DMS79 treated with DMSO at 0.1 percent for 48 hours (cell line): ENCODE measurements at regions not wholly inside any gene's neighbourhood (a gene's known extent, or its start where the extent isn't known, plus 50 kb on each side); places are given as distances from the start of the nearest gene placed in this dataset.
A peak's percentile ranks its signal among the peaks of the same experiment; 100 is the strongest.

Experiments
- DNase-seq: peaks from one replicate; lab custom pipeline; 2025; lab: John Stamatoyannopoulos, UW

DNA sequence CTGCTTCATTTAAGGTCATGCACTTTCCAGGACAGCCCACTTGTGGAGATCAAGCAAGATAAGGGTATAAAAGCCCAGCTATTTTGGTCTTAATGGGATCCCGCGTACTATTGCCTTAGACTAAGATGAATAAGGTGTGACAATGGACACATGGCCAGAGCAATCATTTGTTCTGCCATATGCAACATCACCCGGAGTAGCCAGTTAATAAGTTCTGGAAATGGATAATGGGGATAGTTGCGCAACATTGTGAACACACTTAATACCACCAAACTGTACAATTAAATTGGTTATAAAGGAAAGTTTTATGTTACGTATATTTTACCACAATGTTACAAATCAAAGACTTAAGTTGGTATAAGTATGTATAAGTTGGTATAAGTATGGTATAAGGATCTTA, 674.5 kb downstream of the HDGFL1 start:
- DNase-seq = no peak

DNA sequence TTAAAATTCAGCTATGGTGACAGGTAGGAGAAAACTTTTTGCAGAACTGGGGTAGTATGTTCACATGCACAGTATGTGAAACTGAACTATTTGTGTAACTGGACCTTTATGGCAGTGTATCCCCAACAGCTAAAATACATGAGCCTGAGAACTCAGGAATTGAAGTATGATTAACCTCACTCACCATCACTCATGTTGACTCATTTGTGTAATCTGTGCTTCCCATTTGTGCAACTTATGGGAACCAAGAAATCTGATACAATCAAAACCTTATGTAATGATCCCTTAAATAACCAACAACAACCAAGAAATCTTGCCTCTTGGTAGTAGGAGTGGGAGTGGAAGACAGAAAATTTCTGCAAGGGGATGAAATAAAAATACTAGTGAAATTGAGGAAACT, 674.9 kb downstream of the HDGFL1 start:
- no peak for DNase-seq

DNA sequence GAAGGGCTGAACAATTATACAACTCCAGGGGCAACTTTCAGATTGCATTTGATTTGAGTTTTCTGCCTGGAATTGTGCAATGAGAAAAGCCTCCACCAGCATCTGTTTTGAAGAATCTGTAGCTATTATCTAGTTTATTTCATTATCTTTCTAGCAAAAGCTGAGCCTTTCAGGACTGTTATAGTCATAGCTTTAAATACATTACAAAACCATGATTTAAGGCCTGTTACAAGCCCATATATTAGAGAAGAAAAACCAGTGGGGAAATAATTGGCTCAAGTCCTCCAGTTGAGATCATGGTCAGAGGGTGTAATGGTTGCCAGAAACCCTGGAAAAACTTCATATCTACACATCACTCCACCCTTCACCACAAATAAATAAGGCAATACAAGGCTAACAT, 676.2 kb downstream of the HDGFL1 start:
- DNase-seq = no peak

DNA sequence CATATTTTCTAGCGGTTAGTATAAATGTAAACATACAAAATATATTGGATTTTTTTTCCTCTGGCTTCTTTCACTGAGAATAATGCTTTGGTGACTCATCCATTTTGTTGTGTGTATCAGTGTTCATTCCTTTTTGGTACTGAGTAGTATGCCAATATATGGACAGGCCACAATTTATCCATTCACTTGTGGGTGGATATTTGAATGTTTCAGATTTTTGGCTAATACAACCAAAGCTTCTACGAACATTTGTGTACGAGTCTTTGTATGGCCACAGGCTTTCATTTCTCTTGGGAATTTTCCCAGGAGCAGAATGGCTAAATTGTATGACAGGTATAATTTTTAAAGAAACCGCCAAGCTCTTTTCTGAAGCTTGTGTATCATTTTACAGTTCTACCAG, 677.5 kb downstream of the HDGFL1 start:
- DNase-seq = no peak

DNA sequence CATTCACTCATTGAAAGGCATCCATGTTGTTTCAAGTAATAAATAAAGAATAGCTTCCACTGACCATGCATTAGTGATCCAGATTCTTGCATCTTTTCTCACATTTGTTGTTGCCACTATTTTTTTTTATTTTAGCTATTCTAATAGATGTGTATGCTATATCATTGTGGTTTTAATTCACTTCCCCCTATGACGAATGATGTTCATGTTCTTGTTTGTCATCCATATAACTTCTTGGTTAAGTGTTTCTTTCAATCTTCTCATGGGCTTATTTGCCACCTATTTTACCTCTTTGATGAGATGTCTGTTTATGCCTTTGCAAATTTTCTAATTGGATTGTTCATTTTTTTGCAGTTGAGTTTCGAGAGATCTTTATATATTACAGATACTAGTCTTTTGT, 681.2 kb downstream of the HDGFL1 start:
- DNase-seq = no peak

DNA sequence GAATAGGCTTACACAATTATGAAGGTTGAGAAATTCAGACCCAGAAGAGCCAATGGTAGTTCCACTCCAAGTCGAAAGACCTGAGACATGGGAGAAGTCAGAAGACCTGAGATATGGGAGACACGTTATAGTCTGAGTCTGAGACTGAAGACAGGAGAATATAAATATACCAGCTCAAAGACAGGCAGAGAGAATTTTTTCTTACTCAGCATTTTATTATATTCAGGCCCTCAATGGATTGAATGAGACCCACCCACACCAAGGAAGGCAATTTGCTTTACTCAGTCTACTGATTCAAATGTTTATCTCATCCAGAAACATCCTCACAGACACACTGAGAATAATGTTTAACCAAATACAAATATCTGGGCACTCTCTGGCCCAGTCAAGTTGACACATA, 693.5 kb downstream of the HDGFL1 start:
- no peak for DNase-seq

DNA sequence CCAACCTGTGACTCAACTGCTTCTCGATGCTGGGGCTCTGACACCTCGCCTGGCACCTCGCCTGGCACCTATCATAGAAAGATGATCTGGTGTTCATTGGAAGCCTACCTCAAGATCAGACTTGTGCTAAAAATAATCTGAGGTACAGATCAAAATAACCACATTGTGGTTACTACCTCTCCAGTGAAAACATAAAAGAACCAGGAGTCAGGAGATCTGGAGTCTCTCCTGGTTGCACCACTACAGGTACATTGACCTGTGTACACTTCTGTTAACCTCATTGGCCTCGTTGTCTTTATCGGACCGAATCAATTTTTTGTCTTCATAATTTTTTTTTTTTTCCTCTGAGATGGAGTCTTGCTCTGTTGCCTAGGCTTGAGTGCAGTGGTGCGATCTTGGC, 695.9 kb downstream of the HDGFL1 start:
- DNase-seq = no peak

DNA sequence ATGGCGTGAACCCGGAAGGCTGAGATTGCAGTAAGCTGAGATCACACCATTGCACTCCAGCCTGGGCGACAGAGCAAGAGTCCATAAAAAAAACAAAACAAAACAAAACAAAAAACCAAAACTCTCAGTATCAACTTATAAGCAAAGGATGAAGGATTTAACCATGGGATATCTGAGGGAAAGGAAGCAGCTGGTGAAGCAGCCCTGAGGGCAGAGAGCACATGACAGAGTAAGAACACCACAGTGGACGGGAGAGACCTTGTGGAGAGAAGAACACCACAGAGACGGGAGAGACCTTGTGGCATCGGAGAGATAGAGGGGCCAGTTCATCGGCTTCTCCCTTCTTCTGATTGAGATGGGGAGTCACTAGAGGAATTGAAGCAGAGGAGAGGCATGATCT, 697.2 kb downstream of the HDGFL1 start:
- DNase-seq = no peak

DNA sequence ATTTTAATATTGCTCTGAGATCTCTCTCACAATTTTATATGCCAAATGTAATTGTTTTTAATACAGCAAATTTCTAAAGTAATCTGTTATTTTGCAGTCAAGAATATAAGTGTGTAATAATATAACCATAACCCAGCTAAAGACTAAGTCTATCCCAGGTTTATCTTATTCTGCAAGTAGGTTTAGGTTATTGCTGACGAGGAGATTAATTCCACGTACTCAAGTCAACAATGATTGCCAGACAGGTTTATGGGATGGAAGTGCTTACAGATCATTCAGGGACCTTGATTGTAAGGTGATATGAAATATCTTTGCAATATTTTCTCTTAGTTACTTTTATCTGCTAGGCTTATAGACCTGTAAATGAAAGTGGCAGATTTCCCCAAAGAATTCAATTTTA, 698.3 kb downstream of the HDGFL1 start:
- DNase-seq = no peak

DNA sequence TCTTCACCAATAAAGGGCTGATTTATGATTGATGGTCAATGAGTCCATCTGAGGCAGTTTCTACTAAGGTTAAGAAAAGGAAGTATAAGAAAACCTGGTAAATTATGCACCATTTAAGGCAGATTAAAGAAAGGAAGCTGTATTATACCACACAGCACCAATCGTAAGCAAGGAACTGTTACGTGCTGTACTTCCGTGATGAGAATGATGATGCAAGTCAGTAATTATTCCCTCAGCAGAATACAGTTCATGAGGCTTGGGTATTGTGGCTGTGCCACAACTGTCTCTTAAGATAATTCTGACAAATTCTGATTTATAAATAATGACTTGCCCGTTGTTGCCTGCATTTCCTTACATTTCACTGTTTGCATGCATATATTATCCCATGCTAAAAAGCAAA, 699.0 kb downstream of the HDGFL1 start:
- no peak for DNase-seq

DNA sequence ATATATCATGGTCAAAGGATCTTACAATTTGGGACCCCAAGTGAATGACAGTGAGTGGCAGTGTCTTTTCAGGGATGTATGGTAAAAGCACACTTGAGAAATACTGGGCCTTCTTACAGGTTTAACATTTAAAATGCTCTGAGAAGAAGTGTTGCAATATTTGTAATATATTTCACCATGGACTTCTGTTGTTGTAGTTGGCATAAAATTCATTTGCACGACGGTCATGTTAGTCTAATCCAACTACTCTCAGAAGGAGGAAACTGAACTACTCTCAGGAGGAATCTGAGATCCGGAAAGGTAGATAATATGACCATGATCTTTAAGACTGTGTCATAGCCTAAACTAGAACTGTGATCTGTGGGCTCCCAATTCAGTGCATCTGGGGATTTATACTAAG, 700.1 kb downstream of the HDGFL1 start:
- DNase-seq = no peak

DNA sequence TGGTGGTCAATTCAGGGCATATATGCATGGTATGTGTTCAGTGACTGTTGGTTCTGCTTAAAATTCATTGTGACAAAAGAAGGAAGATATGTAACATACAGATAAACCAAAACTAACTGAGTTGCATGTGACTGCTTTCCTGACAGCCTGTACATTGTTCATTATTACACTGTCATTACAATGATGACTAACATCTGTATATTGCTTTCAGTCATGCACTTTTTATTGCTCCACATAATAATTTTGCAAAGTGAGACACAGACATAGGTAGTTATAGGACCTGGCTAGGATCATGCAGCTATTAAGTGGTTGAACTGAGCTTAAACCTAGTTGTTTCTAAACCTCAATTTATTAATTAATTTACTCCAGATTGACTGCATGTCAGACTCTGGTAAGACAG, 703.2 kb downstream of the HDGFL1 start:
- DNase-seq = no peak

DNA sequence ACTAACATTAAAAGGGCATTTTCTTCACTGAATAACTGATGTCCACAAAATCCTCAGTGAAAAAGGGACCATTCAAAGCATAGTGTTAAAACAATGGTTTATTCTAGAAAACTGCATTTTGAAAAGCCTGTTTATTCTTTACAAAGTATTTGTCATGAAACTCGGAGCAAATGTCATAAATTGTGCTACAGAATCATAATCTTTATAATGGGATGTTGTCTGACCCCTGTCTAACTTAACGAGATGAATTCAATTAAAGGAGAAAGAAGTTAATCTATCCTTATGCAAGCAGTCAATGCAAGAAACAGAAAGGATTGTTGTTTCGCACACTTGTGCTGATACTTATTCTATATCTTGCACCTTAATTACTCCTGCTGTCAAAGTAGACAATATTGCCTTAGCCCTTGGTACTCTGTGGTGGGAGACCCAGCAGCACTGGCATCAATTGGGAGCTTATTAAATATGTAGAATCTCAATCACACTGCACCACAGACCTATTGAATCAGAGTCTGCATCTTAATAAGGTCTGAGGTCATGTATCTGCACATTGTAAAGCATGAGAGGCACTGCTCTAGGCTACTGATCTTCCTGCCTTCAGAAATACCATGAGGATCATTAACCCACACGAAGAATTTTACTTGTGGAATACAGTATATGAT, 708.3 kb downstream of the HDGFL1 start:
- DNase-seq = no peak

DNA sequence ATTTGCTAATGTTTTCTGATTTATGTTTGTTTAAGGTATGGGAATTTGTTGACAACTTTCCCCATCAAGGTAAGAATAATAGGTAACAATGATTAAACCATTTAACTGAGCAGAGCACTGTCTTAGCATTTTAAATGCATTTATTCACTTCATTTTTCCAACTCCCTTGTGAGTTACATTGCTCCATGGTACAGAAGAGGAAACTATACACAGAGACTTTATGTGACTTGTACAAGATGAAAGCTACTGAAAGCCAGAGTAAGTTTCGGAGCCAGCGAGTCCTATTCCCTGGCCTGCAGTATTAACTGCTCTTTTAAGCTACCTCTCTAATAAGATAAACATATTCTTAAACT, 708.8 kb downstream of the HDGFL1 start:
- DNase-seq = no peak

DNA sequence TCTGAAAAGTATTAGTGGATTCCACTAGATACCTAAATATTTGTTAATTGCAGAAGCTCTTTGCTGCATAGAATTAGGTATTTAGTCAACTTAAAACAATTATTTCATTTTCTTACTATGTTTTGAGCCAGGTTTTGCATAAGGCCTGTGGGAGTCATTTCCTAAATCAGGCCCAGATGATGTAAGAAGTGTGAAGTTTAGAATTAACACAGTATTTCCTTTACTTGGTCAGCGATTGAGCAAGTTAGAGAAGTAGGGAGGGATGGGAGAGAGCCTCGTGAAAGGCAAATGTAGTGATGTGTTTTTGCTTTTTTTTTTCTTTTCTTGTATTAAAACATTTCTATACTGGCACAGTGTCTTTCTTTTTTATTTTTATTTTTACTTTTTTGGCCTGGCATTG, 711.1 kb downstream of the HDGFL1 start:
- DNase-seq = no peak

DNA sequence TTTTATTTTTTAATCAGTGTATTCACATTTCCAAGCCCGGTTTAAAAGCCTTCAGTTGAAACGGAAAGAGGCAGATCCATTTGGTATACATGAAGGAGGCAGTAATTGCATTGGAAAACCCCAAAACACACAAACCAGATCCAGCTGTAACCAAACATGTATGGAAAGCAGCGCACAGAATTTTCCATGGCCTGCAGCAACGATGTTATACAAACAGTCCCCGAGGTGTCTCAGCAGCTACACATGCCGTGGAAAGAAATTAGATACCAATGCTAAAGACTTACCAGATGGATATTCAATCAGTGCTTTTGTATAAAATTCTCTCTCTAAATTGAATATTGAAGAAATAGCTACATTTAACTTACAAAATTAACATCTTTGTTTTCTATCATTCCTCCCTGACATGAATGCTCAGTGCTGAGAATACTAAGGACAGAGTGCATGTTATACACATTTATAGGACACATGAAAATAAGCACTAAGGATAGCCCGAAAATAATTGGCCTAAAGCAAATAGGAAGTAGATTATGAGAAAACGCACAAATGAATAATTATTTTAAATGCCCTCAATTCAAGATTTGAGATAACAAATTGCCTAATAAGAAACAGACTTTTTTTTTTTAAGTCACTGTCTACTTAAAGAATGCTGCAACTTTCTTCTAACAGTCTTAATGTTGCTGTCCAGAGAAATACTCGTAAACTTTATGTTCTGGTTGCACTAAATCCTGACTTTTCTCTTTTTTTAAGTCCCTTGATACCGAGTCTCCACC, 713.1 kb downstream of the HDGFL1 start:
- no peak for DNase-seq

DNA sequence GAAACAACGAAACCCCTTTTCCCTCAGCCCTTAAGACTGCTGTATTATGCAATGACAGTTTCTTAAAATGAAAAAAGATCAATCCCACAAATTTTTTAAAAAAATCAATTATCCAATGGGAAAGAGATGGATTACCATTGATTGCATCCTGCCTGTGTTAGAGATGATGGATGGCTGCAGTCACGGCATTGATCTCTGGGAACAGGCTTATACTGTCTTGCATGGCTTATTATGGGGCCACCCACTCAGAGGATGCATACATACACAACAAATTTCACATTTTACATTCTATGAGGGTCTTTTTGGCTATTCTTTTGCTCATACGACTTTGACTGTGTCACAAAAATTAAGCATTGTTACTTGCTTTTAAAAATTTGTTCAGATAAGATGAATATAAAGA, 724.3 kb downstream of the HDGFL1 start:
- DNase-seq = no peak

DNA sequence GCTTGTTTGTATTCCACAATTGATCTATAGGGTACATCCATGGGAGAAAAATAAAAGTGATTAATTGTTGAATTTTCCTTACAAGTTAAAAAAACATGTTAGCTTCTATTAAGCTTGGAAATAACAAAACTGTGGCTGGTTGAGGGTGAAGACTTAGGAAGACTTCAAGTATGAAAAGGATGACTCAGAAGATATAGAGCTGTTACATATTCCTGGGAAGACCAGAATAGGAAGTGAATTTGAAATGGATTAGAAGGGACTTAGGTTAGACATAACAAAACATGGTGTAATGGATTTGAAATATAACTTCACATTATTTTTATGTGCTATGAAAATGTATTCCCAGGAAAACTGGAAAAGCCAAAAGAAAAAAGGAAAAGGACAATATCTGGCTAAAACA, 732.2 kb downstream of the HDGFL1 start:
- no peak for DNase-seq

DNA sequence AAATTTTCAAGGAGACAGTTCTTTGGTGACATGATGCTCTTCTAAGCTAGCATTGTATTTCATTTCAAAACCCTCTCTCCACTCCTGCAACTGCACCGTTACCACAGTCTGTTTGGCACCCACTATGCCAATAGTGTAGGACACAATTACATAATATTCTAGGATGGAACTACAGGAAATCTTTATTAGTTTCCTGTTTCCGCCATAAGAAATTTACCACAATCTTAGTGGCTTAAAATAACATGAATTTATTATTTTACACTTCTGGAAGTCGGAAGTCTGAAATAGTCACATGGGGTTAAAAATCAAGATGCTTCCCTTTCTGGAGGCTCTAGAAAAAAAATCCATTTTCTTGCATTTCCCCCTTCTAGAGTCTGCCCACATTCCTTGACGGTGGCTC, 733.1 kb downstream of the HDGFL1 start:
- DNase-seq = no peak

DNA sequence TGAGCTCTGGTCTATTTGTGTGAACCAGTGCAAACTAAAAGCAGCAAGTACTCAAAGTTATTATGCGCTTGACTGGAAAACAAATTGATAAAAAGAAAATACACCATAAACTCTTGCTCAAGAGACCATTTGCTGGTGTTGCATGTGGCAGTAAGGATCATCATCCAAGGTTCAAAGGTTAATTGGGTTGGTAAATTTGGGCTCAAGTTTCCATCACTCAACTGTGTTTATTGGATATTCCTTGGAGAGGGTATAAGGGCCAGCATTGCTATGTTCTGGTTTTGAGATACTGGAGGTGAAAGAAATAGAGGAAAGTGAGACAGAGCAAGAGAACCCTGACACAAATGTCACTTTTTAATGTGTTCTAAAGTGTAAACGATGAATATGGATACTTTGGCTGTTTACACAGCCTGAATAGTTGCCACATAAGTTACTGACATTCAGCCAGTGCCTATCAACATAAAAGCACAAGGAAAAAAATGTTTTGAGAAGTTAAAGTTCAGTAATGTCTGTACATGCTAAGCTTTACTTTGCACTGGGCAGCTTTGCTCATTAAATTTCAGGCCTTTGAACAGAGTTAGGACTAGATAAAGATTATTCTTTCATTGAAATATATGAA, 736.1 kb downstream of the HDGFL1 start:
- DNase-seq = peak; percentile 63

DNA sequence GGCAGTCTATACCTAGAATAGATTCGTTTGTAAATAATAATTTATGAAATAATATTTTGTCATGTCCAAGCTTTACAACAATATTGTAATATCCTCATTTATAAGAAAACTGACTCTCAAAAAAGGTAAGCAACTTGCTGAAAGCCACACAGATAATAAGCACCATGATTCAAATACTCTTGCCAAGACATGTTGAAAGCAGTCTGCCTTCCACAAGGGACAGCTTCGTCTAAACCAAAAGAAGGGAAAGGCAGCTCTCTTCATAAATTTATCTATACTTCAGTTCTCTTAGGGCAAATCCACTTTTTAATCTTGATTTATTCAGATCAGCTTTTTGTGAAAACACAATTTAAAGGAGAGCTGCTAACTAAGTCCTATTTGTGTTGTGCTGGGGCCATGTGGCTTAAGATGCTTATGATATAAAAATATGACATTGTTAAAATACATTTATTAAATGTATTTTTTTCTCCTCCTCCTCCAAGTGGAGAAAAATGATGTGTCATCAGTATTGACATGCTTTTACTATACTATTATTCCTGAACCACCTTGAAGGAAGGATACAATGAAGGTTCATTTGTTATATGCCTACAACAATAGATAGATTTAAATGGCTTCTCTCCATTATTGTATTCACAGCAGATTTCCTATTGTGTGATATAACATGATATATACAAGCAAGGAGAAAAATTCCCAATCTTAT, 737.0 kb downstream of the HDGFL1 start:
- no peak for DNase-seq

DNA sequence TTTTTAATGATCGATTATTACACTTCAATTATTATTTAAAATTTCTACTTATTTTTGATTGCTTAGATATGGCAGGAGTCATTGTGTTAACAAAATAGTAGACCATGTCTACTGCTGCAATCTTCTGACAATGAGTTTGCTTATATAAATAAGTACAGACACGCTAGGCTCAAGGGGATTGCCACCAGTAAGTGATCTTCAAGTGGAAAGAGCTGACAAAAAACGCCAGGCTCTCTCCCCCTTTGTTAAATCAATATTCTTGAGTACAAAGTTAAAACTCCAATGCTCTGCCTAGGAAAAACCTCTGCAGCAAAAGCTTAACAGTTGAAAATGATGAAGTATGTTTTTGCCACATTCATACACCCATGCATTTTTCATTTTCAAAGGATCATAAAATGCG, 738.1 kb downstream of the HDGFL1 start:
- DNase-seq = peak; percentile 15

DNA sequence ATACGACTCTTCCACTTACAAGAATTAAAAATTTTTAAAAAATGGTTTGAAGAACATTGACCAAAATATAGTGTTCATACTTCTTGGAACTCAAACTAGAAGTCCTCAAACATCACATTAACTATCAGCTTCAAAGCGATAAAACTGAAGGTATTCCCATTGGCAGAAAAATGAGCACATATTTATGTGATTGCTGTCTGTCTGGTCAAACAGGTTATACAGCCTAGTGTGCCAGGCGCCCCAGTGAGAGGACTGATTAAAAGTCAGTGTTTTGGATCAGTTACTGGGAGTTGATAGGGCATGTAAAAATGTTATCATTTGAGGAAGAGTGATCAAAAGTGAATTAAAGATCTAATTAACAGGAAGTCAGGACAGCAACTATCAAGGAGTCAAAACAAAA, 738.8 kb downstream of the HDGFL1 start:
- DNase-seq = no peak
